Keratinocyte (primary cell): ENCODE measurements at regions not wholly inside any gene's neighbourhood (a gene's known extent, or its start where the extent isn't known, plus 50 kb on each side); places are given as distances from the start of the nearest gene placed in this dataset.

ENCODE experiments used
- DNase-seq: peaks from one replicate; pipeline ENCODE4 v3.0.0-alpha.2; 2011; ENCODE audit warnings: low read depth, missing footprints, low spot score
- FAIRE-seq: peaks from 2 replicates; lab custom pipeline; 2011; peaks lifted over from hg19 to GRCh38; lab: Jason Lieb, UNC
- H2AFZ ChIP-seq: 2 replicates; pipeline ENCODE4 v1.6.0; 2012; ENCODE audit warnings: low read length, control low read depth, inconsistent platforms; ENCODE audit not compliant: control insufficient read depth
- H3K27ac ChIP-seq: 2 replicates; pipeline ENCODE4 v1.5.1; 2011; ENCODE audit warnings: low read length; ENCODE audit not compliant: control insufficient read depth, insufficient read depth
- H3K27me3 ChIP-seq: 3 replicates; pipeline ENCODE4 v1.6.0; 2011; ENCODE audit warnings: low read length; ENCODE audit not compliant: control insufficient read depth, insufficient read depth; ENCODE audit errors: extremely low read depth
- H3K36me3 ChIP-seq, 2 experiments: 2 replicates in 1 of 2; 3 replicates in 1 of 2; pipeline ENCODE4 v1.5.1; 2011; ENCODE audit warnings: low read length in 2 of 2, mild to moderate bottlenecking in 1 of 2; ENCODE audit not compliant: control insufficient read depth in 2 of 2, insufficient read depth in 2 of 2; ENCODE audit errors: extremely low read depth in 1 of 2
- H3K4me1 ChIP-seq: 3 replicates; pipeline ENCODE4 v1.5.1; 2011; ENCODE audit warnings: low read length; ENCODE audit not compliant: control insufficient read depth, insufficient read depth; ENCODE audit errors: extremely low read depth
- H3K4me2 ChIP-seq: 3 replicates; pipeline ENCODE4 v1.6.0; 2011; ENCODE audit warnings: low read depth, low read length; ENCODE audit not compliant: control insufficient read depth, insufficient read depth; ENCODE audit errors: extremely low read depth
- H3K4me3 ChIP-seq, 3 experiments: fragments of 200-600 bp in 1 of 3; sonication (generic) in 1 of 3; 2 replicates in 2 of 3; 3 replicates in 1 of 3; pipeline ENCODE4 v1.5.1; 2011 to 2016; ENCODE audit warnings: low read length in 3 of 3, mild to moderate bottlenecking in 3 of 3, control low read depth in 2 of 3, inconsistent platforms in 1 of 3, low read depth in 1 of 3, mixed read lengths in 1 of 3, mixed run types in 1 of 3, moderate library complexity in 1 of 3; ENCODE audit not compliant: control insufficient read depth in 2 of 3, insufficient read depth in 2 of 3; ENCODE audit errors: extremely low read depth in 1 of 3
- H3K79me2 ChIP-seq: 2 replicates; pipeline ENCODE4 v1.6.0; 2012; ENCODE audit warnings: low read length; ENCODE audit not compliant: control insufficient read depth, insufficient read depth
- H3K9ac ChIP-seq: 3 replicates; pipeline ENCODE4 v1.6.0; 2011; ENCODE audit warnings: low read length; ENCODE audit not compliant: control insufficient read depth, insufficient read depth; ENCODE audit errors: extremely low read depth
- H3K9me1 ChIP-seq: 3 replicates; pipeline ENCODE4 v1.6.0; 2011; ENCODE audit warnings: low read length; ENCODE audit not compliant: control insufficient read depth, insufficient read depth; ENCODE audit errors: extremely low read depth
- H3K9me3 ChIP-seq: 2 replicates; pipeline ENCODE4 v1.5.1; 2012; ENCODE audit warnings: low read depth, low read length; ENCODE audit not compliant: control insufficient read depth
- H4K20me1 ChIP-seq: 3 replicates; pipeline ENCODE4 v1.6.0; 2011; ENCODE audit warnings: low read length; ENCODE audit not compliant: control insufficient read depth, insufficient read depth; ENCODE audit errors: extremely low read depth
- EZH2 ChIP-seq: IDR thresholded peaks from one replicate; pipeline ENCODE4 v1.6.1; 2012; ENCODE audit warnings: inconsistent platforms, mild to moderate bottlenecking, low read length, moderate library complexity
- dilution Hi-C: fragments of 300-500 bp; cut with MboI; formaldehyde crosslinking; loops from one replicate; pipeline ENCODE4 v1.7.0; 2020; ENCODE audit warnings: low sequenced_read_pairs; ENCODE audit not compliant: extremely low pct_ligation_motif_present
- TF ChIP-seq, protein P1 (sequence below), 3 experiments: IDR thresholded peaks in 1 of 3; conservative IDR thresholded peaks in 1 of 3; optimal IDR thresholded peaks in 1 of 3; 2 replicates in 2 of 3; 3 replicates in 1 of 3; pipeline versions ENCODE3 to v1.5.1; 2011; ENCODE audit warnings: low read length in 3 of 3, mild to moderate bottlenecking in 3 of 3, moderate library complexity in 2 of 3, control low read depth in 1 of 3, inconsistent platforms in 1 of 3; ENCODE audit not compliant: insufficient read depth in 2 of 3; ENCODE audit errors: extremely low read depth in 1 of 3

DNA sequence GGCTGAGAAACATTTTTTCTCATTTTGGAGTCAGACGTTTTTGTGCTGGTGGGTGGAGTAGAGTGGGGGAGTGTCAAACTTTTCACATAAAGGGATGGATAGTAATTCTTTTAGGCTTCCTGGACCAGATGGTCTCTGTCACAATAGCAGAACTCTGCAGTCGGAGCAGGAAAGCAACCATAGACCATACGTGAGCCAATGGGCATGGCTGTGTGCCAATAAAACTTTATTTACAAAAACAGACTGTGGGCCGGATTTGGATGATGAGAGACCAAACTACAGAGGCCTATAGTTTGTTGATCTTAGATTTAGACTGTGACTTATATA is 70.8 kb upstream of the SLC22A23 start:
- H3K4me1 ChIP-seq, result peaks cover 31% of the 10 kb centered on the region
- no peak for DNase-seq
- no peaks in the 10 kb centered on the region for H3K27me3 ChIP-seq
- no peak overlapping the region for H2AFZ ChIP-seq
- no peaks in the 10 kb centered on the region for H3K36me3 ChIP-seq
- no peak overlapping the region for H3K9ac ChIP-seq
- no peak for FAIRE-seq
- H3K9me3 ChIP-seq, result no peaks in the 10 kb centered on the region
- dilution Hi-C loops, result no loop called here
- no peak overlapping the region for H3K4me3 ChIP-seq
- TF ChIP-seq, protein P1, sequence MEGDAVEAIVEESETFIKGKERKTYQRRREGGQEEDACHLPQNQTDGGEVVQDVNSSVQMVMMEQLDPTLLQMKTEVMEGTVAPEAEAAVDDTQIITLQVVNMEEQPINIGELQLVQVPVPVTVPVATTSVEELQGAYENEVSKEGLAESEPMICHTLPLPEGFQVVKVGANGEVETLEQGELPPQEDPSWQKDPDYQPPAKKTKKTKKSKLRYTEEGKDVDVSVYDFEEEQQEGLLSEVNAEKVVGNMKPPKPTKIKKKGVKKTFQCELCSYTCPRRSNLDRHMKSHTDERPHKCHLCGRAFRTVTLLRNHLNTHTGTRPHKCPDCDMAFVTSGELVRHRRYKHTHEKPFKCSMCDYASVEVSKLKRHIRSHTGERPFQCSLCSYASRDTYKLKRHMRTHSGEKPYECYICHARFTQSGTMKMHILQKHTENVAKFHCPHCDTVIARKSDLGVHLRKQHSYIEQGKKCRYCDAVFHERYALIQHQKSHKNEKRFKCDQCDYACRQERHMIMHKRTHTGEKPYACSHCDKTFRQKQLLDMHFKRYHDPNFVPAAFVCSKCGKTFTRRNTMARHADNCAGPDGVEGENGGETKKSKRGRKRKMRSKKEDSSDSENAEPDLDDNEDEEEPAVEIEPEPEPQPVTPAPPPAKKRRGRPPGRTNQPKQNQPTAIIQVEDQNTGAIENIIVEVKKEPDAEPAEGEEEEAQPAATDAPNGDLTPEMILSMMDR (optimal IDR thresholded peaks at IDR 0.05 in 1 of 3, IDR thresholded peaks at IDR 0.05 in 1 of 3, conservative IDR thresholded peaks at IDR 0.05 in 1 of 3; ENCODE audit: extremely low read depth in 1 of 3, insufficient read depth in 2 of 3, low read length in 3 of 3), result no peak
- no peak for TF ChIP-seq EZH2
- H3K9me1 ChIP-seq, result no peaks in the 10 kb centered on the region
- H3K27ac ChIP-seq, result no peak overlapping the region
- no peaks in the 10 kb centered on the region for H3K79me2 ChIP-seq
- no peaks in the 10 kb centered on the region for H4K20me1 ChIP-seq
- H3K4me2 ChIP-seq, result no peak overlapping the region

DNA sequence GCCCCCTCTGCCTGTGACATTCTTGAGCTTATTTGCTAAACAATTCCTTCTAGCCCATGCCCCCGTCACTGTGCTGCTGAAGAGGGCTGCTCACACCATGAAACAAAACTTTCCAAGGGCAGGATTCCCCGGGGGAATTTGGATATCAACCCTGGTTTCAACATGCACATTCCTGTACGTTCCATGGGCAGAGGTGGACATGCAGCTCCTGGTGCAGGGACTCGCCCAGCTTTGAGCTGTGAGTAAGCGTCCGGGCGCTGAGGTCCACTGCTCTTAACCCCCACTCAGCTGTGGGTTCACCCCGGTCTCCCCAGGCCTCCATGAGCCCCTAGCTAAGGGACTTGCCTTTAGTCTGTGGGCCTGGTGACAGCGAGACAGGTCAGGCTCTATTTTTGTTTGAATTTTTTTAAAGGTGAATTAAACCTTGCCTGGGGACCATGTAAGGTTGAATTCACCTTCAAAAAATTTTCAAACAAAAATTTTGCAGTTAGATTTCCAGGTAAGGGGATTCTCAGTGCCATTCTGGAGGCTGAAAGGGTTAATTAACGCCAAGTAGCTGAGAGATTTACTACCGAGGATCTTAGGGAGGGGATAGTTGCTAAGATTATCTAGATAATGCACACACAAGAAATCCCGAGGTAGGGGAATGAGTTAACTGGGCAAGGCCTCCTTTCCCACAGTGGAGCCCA is 70.3 kb upstream of the SLC22A23 start:
- Histone ChIP-seq H3K9ac (peak overlapping the region; percentile 49), H3K4me3 (peak overlapping the region in 1 of 3 experiments; percentile 34), H3K4me1 (peaks cover 34% of the 10 kb centered on the region), H3K9me1 (no peaks in the 10 kb centered on the region), H4K20me1 (no peaks in the 10 kb centered on the region), H3K79me2 (no peaks in the 10 kb centered on the region), H3K4me2 (peak overlapping the region; percentile 76), H3K9me3 (no peaks in the 10 kb centered on the region), H2AFZ (peak overlapping the region; percentile 36), H3K27ac (peak overlapping the region; percentile 62), H3K36me3 (no peaks in the 10 kb centered on the region), H3K27me3 (no peaks in the 10 kb centered on the region)
- FAIRE-seq (no peak), DNase-seq (no peak)
- TF ChIP-seq, protein P1 (optimal IDR thresholded peaks at IDR 0.05 in 1 of 3, IDR thresholded peaks at IDR 0.05 in 1 of 3, conservative IDR thresholded peaks at IDR 0.05 in 1 of 3; ENCODE audit: extremely low read depth in 1 of 3, insufficient read depth in 2 of 3, low read length in 3 of 3), result no peak
- TF ChIP-seq EZH2, result no peak
- dilution Hi-C loops, result no loop called here
